ENCODE measurements at regions not wholly inside any gene's neighbourhood (a gene's known extent, or its start where the extent isn't known, plus 50 kb on each side); places are given as distances from the start of the nearest gene placed in this dataset.

GRCh38 chr18:6623278-6623677, 106.2 kb upstream of the ARHGAP28 start:
- no peaks in the 10 kb centered on the region for H3K27me3 ChIP-seq (ENCODE audit: insufficient read depth, low read length)
- CTCF ChIA-PET = no interaction called here
- H3K36me3 ChIP-seq (ENCODE audit: control insufficient read depth in 1 of 2, insufficient read depth in 2 of 2, low read length in 2 of 2) = no peaks in the 10 kb centered on the region
- POLR2A ChIA-PET = no interaction called here
- H3K4me2 ChIP-seq (ENCODE audit: low read length) = no peak overlapping the region
- no peaks in the 10 kb centered on the region for H3K79me2 ChIP-seq (ENCODE audit: insufficient read depth, low read length)
- no peaks in the 10 kb centered on the region for H4K20me1 ChIP-seq (ENCODE audit: insufficient read depth)
- H3K4me3 ChIP-seq (replicated peaks in 1 of 2; ENCODE audit: low read depth in 1 of 2, low read length in 2 of 2) = no peak overlapping the region
- RAD21 ChIA-PET (ENCODE audit: low non-redundant PET in 1 of 2, low total read pairs in 2 of 2, uncharacterized antibody in 2 of 2, unreplicated experiment in 2 of 2) = no interaction called here
- no peak overlapping the region for H3K9ac ChIP-seq (ENCODE audit: low read length)
- H3K9me2 ChIP-seq (ENCODE audit: insufficient read depth) = no peaks in the 10 kb centered on the region
- H3K9me3 ChIP-seq (ENCODE audit: control insufficient read depth in 1 of 2, insufficient read depth in 1 of 2, low read depth in 1 of 2, low read length in 2 of 2) = peaks cover 6 to 28% of the 10 kb centered on the region in 2 experiments; a peak in 2 of 4 replicates
- intact Hi-C loops (cut with micrococcal nuclease) = no loop called here
- H2AFZ ChIP-seq (ENCODE audit: low read depth, low read length, poor library complexity, severe bottlenecking) = no peak overlapping the region
- no peak for ATAC-seq
- BruUV-seq (replicated peaks) = no TSS peak
- no peaks in the 10 kb centered on the region for H3K4me1 ChIP-seq (ENCODE audit: control insufficient read depth in 1 of 2, insufficient read depth in 2 of 2, low read length in 2 of 2)
- no peak overlapping the region for H3K27ac ChIP-seq (ENCODE audit: low read depth, low read length)
- no peak for DNase-seq (ENCODE audit: low read depth, low spot score)
- no peak for TF ChIP-seq ELF1 (IDR thresholded peaks at IDR 0.05; ENCODE audit: borderline replicate concordance, low read depth)
- TF ChIP-seq RAD21 (IDR thresholded peaks at IDR 0.05; ENCODE audit: low read depth) = no peak
- no peak for TF ChIP-seq CEBPB (IDR thresholded peaks at IDR 0.05; ENCODE audit: low read depth)

- Histone ChIP-seq H3K9me2 (ENCODE audit: insufficient read depth) (no peaks in the 10 kb centered on the region), H4K20me1 (ENCODE audit: insufficient read depth) (no peaks in the 10 kb centered on the region), H3K9me3 (ENCODE audit: control insufficient read depth in 1 of 2, insufficient read depth in 1 of 2, low read depth in 1 of 2, low read length in 2 of 2) (peaks cover 6 to 22% of the 10 kb centered on the region in 2 experiments; a peak in 2 of 4 replicates), H3K36me3 (ENCODE audit: control insufficient read depth in 1 of 2, insufficient read depth in 2 of 2, low read length in 2 of 2) (no peaks in the 10 kb centered on the region), H3K4me1 (ENCODE audit: control insufficient read depth in 1 of 2, insufficient read depth in 2 of 2, low read length in 2 of 2) (no peaks in the 10 kb centered on the region), H3K27ac (ENCODE audit: low read depth, low read length) (no peak overlapping the region), H3K4me2 (ENCODE audit: low read length) (no peak overlapping the region), H3K4me3 (replicated peaks in 1 of 2; ENCODE audit: low read depth in 1 of 2, low read length in 2 of 2) (no peak overlapping the region), H3K79me2 (ENCODE audit: insufficient read depth, low read length) (no peaks in the 10 kb centered on the region), H3K27me3 (ENCODE audit: insufficient read depth, low read length) (no peaks in the 10 kb centered on the region), H3K9ac (ENCODE audit: low read length) (no peak overlapping the region), H2AFZ (ENCODE audit: low read depth, low read length, poor library complexity, severe bottlenecking) (no peak overlapping the region)
- ChIA-PET CTCF (no interaction called here), RAD21 (ENCODE audit: low non-redundant PET in 1 of 2, low total read pairs in 2 of 2, uncharacterized antibody in 2 of 2, unreplicated experiment in 2 of 2) (no interaction called here), POLR2A (no interaction called here)
- DNase-seq (ENCODE audit: low read depth, low spot score) (no peak), ATAC-seq (no peak)
- no TSS peak for BruUV-seq (replicated peaks)
- intact Hi-C loops (cut with micrococcal nuclease) = no loop called here
- TF ChIP-seq RAD21 (IDR thresholded peaks at IDR 0.05; ENCODE audit: low read depth) (no peak), SRF (IDR thresholded peaks at IDR 0.05; ENCODE audit: low read depth) (no peak), MAX (IDR thresholded peaks at IDR 0.05) (no peak), CTCF (IDR thresholded peaks at IDR 0.05 in 2 of 3, conservative IDR thresholded peaks at IDR 0.05 in 1 of 3; ENCODE audit: borderline replicate concordance in 1 of 3, insufficient read depth in 1 of 3, low read depth in 2 of 3, low read length in 2 of 3) (no peak), TCF7L2 (IDR thresholded peaks at IDR 0.05; ENCODE audit: borderline replicate concordance, extremely low read depth, insufficient read depth, insufficient read length) (no peak), POLR2AphosphoS5 (IDR thresholded peaks at IDR 0.05; ENCODE audit: low read depth, low read length) (no peak), EZH2 (IDR thresholded peaks at IDR 0.05) (no peak), ZNF274 (IDR thresholded peaks at IDR 0.05; ENCODE audit: low read depth, low read length) (no peak), EZH2phosphoT487 (IDR thresholded peaks at IDR 0.05; ENCODE audit: borderline replicate concordance) (no peak), FOSL1 (IDR thresholded peaks at IDR 0.05; ENCODE audit: low read depth) (no peak), ZBTB33 (IDR thresholded peaks at IDR 0.05; ENCODE audit: extremely low read depth, insufficient replicate concordance, low read length) (no peak), YY1 (IDR thresholded peaks at IDR 0.05; ENCODE audit: extremely low read depth, insufficient replicate concordance, low read depth, low read length) (no peak), JUND (IDR thresholded peaks at IDR 0.05) (no peak)
Measured at GRCh38 chr18:6624271-6624660, 105.2 kb upstream of the ARHGAP28 start.
